ENCODE measurements at regions not wholly inside any gene's neighbourhood (a gene's known extent, or its start where the extent isn't known, plus 50 kb on each side); places are given as distances from the start of the nearest gene placed in this dataset.

DNA sequence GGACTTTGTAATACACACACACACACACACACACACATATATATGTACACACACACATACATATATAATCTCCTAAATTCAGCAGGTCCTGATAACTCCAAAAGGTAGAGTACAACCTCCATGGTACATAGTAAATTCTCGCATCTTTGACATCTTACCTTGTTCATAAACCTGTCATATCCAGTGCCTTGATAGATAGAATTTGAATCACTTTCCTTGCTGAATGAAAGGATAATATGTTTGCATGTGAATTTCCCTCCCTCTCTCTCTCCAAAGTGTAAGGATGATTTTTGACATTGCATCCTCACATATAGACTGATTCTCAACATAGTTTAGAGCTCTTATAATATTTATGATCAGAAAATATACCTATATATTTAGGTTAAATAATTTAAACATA lies 567.1 kb upstream of the ADGRL2 start:
- H3K4me1 ChIP-seq (ENCODE audit: insufficient read depth): no peaks in the 10 kb centered on the region
- H4K20me1 ChIP-seq (ENCODE audit: insufficient read depth): no peaks in the 10 kb centered on the region
- H3K79me2 ChIP-seq (ENCODE audit: insufficient read depth): no peaks in the 10 kb centered on the region
- H3K4me3 ChIP-seq: no peak overlapping the region
- H2AFZ ChIP-seq: no peak overlapping the region
- no peak overlapping the region for H3K4me2 ChIP-seq (ENCODE audit: unreplicated experiment)
- H3K9me3 ChIP-seq (ENCODE audit: low read depth): no peaks in the 10 kb centered on the region
- H3F3A ChIP-seq (ENCODE audit: insufficient read depth): no peaks in the 10 kb centered on the region
- no peaks in the 10 kb centered on the region for H3K36me3 ChIP-seq (ENCODE audit: low read depth)
- no peaks in the 10 kb centered on the region for H3K27me3 ChIP-seq (replicated peaks; ENCODE audit: insufficient read depth)
- H3K9me2 ChIP-seq (ENCODE audit: insufficient read depth): no peaks in the 10 kb centered on the region
- H3K9ac ChIP-seq: no peak overlapping the region
- H3K27ac ChIP-seq: no peak overlapping the region
- DNase-seq: no peak
- TF ChIP-seq EZH2 (IDR thresholded peaks at IDR 0.05; ENCODE audit: insufficient read depth, poor library complexity, severe bottlenecking): no peak
- no peak for TF ChIP-seq EZH2phosphoT487 (IDR thresholded peaks at IDR 0.05; ENCODE audit: insufficient read depth, low read depth)
- 70 to 74% methylated on average over 1 of the region's 1 CpG for WGBS, 2 experiments (ENCODE audit: low coverage in 1 of 2, low lambda C conversion rate in 2 of 2, missing lambda C conversion rate in 2 of 2)
- in situ Hi-C loops (cut with MboI): no loop called here

DNA sequence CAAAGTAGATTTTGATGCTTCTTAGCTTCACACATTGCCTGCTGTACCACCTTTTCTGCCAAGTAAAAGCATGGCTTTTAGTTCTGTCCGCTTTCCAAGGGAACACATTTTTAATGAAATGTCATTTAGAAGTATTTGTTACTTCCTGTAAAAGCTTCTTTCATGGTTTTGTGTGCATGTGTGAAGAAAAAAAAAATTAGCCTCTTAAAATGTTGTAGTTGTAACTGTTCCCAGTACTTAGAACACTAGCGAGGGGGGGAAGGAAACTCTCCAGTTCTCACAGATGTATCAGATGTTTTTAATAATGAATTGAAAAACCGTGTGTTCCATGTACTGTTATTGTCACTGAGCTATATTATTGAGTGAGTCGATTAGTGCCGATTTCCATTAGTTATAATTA lies 568.3 kb upstream of the ADGRL2 start:
- no peak for TF ChIP-seq EZH2 (IDR thresholded peaks at IDR 0.05; ENCODE audit: insufficient read depth, poor library complexity, severe bottlenecking)
- no peak for TF ChIP-seq EZH2phosphoT487 (IDR thresholded peaks at IDR 0.05; ENCODE audit: insufficient read depth, low read depth)
- WGBS, 2 experiments (ENCODE audit: low coverage in 1 of 2, low lambda C conversion rate in 2 of 2, missing lambda C conversion rate in 2 of 2): 4 to 5% methylated on average over 5 of the region's 5 CpGs
- in situ Hi-C loops (cut with MboI): no loop called here
- Histone ChIP-seq H3K27ac (no peak overlapping the region), H3K27me3 (replicated peaks; ENCODE audit: insufficient read depth) (no peaks in the 10 kb centered on the region), H3K79me2 (ENCODE audit: insufficient read depth) (no peaks in the 10 kb centered on the region), H3K4me2 (ENCODE audit: unreplicated experiment) (no peak overlapping the region), H3K4me3 (no peak overlapping the region), H3K36me3 (ENCODE audit: low read depth) (no peaks in the 10 kb centered on the region), H4K20me1 (ENCODE audit: insufficient read depth) (no peaks in the 10 kb centered on the region), H3K9me3 (ENCODE audit: low read depth) (no peaks in the 10 kb centered on the region), H2AFZ (no peak overlapping the region), H3K4me1 (ENCODE audit: insufficient read depth) (no peaks in the 10 kb centered on the region), H3K9me2 (ENCODE audit: insufficient read depth) (no peaks in the 10 kb centered on the region), H3K9ac (no peak overlapping the region), H3F3A (ENCODE audit: insufficient read depth) (no peaks in the 10 kb centered on the region)
- no peak for DNase-seq

DNA sequence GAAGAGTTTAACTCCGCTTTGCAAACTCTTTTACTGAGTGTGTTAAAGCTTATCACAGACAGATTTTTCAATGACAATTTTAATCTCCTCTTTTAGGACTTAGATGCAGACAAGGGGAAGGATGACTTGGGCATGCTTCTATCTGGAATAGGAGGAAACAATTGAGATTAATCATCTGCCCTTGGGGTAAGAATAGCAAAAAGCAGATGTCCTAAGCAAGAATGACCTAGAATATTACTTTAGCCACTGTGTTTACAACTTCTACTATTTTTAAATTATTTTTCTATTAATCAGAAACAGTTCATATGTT lies 569.0 kb upstream of the ADGRL2 start:
- no peak for DNase-seq
- Histone ChIP-seq H3K9ac (no peak overlapping the region), H3K4me2 (ENCODE audit: unreplicated experiment) (no peak overlapping the region), H3K36me3 (ENCODE audit: low read depth) (no peaks in the 10 kb centered on the region), H3K27ac (no peak overlapping the region), H3K9me3 (ENCODE audit: low read depth) (no peaks in the 10 kb centered on the region), H4K20me1 (ENCODE audit: insufficient read depth) (no peaks in the 10 kb centered on the region), H3K27me3 (replicated peaks; ENCODE audit: insufficient read depth) (no peaks in the 10 kb centered on the region), H3K4me3 (no peak overlapping the region), H3K9me2 (ENCODE audit: insufficient read depth) (no peaks in the 10 kb centered on the region), H2AFZ (no peak overlapping the region), H3F3A (ENCODE audit: insufficient read depth) (no peaks in the 10 kb centered on the region), H3K4me1 (ENCODE audit: insufficient read depth) (no peaks in the 10 kb centered on the region), H3K79me2 (ENCODE audit: insufficient read depth) (no peaks in the 10 kb centered on the region)
- in situ Hi-C loops (cut with MboI): no loop called here
- TF ChIP-seq EZH2 (IDR thresholded peaks at IDR 0.05; ENCODE audit: insufficient read depth, poor library complexity, severe bottlenecking): no peak
- TF ChIP-seq EZH2phosphoT487 (IDR thresholded peaks at IDR 0.05; ENCODE audit: insufficient read depth, low read depth): no peak
- 66 to 69% methylated on average over 1 of the region's 1 CpG for WGBS, 2 experiments (ENCODE audit: low coverage in 1 of 2, low lambda C conversion rate in 2 of 2, missing lambda C conversion rate in 2 of 2)

DNA sequence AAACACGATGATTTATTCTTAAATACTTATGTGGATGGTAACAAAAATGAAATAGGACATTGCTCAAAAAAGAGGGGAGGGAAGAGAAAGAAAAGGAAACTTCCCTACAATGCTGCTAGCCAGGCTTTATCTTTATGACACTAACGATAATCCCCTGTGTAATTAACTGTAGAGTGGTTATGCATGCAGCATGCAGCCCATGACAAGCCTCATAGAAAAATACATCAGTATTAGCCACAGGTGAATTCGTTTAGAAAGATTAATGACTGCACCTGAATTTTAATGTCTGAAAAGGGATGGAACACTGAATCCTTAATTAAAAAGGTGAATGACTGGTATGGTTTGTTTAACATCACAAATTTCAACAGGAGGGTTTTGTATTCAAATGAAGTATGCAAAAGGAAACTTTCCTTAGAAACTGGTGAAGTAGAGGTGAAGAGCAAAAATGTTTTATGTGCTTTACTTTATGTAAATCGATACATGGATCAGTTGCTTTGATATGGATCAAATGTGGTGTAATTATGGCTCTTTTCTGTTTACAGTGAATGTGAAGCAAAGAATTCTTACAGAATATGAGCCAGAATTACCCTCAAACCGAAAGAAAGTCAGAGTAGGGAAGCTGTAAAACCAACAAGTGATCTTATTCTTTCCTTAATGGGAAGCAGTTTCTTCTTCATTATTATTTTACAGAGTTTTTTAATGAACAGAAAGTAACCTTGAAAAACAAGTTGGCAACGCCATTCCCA lies 569.6 kb upstream of the ADGRL2 start:
- H3K4me1 ChIP-seq (ENCODE audit: insufficient read depth): no peaks in the 10 kb centered on the region
- no peaks in the 10 kb centered on the region for H3K9me2 ChIP-seq (ENCODE audit: insufficient read depth)
- DNase-seq: no peak
- no peak for TF ChIP-seq EZH2 (IDR thresholded peaks at IDR 0.05; ENCODE audit: insufficient read depth, poor library complexity, severe bottlenecking)
- no peak for TF ChIP-seq EZH2phosphoT487 (IDR thresholded peaks at IDR 0.05; ENCODE audit: insufficient read depth, low read depth)
- no peak overlapping the region for H3K9ac ChIP-seq
- H3K9me3 ChIP-seq (ENCODE audit: low read depth): no peaks in the 10 kb centered on the region
- no peak overlapping the region for H3K27ac ChIP-seq
- no peaks in the 10 kb centered on the region for H4K20me1 ChIP-seq (ENCODE audit: insufficient read depth)
- no peak overlapping the region for H2AFZ ChIP-seq
- H3K4me3 ChIP-seq: no peak overlapping the region
- no peaks in the 10 kb centered on the region for H3K27me3 ChIP-seq (replicated peaks; ENCODE audit: insufficient read depth)
- no peaks in the 10 kb centered on the region for H3K79me2 ChIP-seq (ENCODE audit: insufficient read depth)
- H3K36me3 ChIP-seq (ENCODE audit: low read depth): no peaks in the 10 kb centered on the region
- H3F3A ChIP-seq (ENCODE audit: insufficient read depth): no peaks in the 10 kb centered on the region
- no peak overlapping the region for H3K4me2 ChIP-seq (ENCODE audit: unreplicated experiment)
- in situ Hi-C loops (cut with MboI): no loop called here
- 42 to 43% methylated on average over 6 of the region's 6 CpGs for WGBS, 2 experiments (ENCODE audit: low coverage in 1 of 2, low lambda C conversion rate in 2 of 2, missing lambda C conversion rate in 2 of 2)

DNA sequence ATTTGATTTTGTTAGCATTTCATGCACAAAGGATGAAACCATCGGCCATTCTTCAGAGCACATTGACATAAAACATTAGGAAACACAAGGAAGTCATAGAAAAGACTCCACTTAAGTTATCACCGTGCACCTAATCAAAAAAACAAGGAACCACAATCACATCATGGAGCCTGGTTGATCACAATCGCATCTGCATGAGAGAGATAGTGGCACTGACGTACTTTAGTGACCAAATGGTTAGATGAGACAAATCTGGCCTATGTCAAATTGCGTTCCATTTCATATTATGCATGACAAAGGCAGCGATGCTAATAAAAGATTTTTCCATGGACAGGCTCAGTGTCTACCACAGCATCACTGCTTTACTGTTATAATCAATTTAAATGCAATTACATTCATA lies 571.8 kb upstream of the ADGRL2 start:
- in situ Hi-C loops (cut with MboI): no loop called here
- TF ChIP-seq EZH2 (IDR thresholded peaks at IDR 0.05; ENCODE audit: insufficient read depth, poor library complexity, severe bottlenecking) (no peak), EZH2phosphoT487 (IDR thresholded peaks at IDR 0.05; ENCODE audit: insufficient read depth, low read depth) (no peak)

More for the DNA sequence above, 571.8 kb upstream of the ADGRL2 start:
- Histone ChIP-seq H3F3A (ENCODE audit: insufficient read depth) (no peaks in the 10 kb centered on the region), H3K9me2 (ENCODE audit: insufficient read depth) (no peaks in the 10 kb centered on the region), H4K20me1 (ENCODE audit: insufficient read depth) (no peaks in the 10 kb centered on the region), H3K9ac (no peak overlapping the region), H3K27me3 (replicated peaks; ENCODE audit: insufficient read depth) (no peaks in the 10 kb centered on the region), H2AFZ (no peak overlapping the region), H3K4me2 (ENCODE audit: unreplicated experiment) (no peak overlapping the region), H3K4me3 (no peak overlapping the region), H3K9me3 (ENCODE audit: low read depth) (no peaks in the 10 kb centered on the region), H3K79me2 (ENCODE audit: insufficient read depth) (no peaks in the 10 kb centered on the region), H3K27ac (no peak overlapping the region), H3K36me3 (ENCODE audit: low read depth) (no peaks in the 10 kb centered on the region), H3K4me1 (ENCODE audit: insufficient read depth) (no peaks in the 10 kb centered on the region)
- 51 to 53% methylated on average over 6 of the region's 6 CpGs for WGBS, 2 experiments (ENCODE audit: low coverage in 1 of 2, low lambda C conversion rate in 2 of 2, missing lambda C conversion rate in 2 of 2)
- no peak for DNase-seq

All from GM23248 (cell line).